ENCODE measurements at regions not wholly inside any gene's neighbourhood (a gene's known extent, or its start where the extent isn't known, plus 50 kb on each side); places are given as distances from the start of the nearest gene placed in this dataset.

DNA sequence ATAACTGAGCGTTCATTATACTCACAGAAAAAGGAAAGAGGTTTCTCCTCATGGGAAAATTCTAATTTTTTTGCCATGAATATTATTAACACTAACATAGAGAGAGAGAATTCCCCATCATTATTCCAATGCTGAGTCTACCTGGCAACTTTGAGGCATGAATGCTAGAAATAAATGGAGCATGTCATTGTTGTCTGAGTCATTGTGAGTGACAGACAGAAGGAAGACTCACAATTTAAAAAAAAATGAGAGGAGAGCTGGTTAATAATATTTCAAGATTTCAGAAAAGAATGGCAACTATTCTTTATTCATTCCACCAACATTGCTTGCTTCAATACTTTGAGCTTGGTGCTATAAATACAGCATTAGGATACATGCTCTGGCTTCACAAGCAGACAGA lies 170.4 kb upstream of the HS3ST1 start:
- no peak for TF ChIP-seq TEAD4 (IDR thresholded peaks at IDR 0.05; ENCODE audit: low read depth, low read length)
- TF ChIP-seq JUN (IDR thresholded peaks at IDR 0.05; ENCODE audit: low read depth, low read length): no peak
- TF ChIP-seq, protein P1, sequence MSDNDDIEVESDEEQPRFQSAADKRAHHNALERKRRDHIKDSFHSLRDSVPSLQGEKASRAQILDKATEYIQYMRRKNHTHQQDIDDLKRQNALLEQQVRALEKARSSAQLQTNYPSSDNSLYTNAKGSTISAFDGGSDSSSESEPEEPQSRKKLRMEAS (IDR thresholded peaks at IDR 0.05): no peak
- no peak for TF ChIP-seq EGR1 (IDR thresholded peaks at IDR 0.05; ENCODE audit: borderline replicate concordance, low read depth, low read length)
- TF ChIP-seq GABPA (IDR thresholded peaks at IDR 0.05; ENCODE audit: borderline replicate concordance, insufficient read depth, low read length): no peak
- no peak for TF ChIP-seq CREB1 (IDR thresholded peaks at IDR 0.05)
- TF ChIP-seq CHD1 (IDR thresholded peaks at IDR 0.05; ENCODE audit: low read depth, low read length): no peak
- TF ChIP-seq RAD21 (IDR thresholded peaks at IDR 0.05 in 1 of 2, conservative IDR thresholded peaks at IDR 0.05 in 1 of 2; ENCODE audit: low read depth in 2 of 2, low read length in 2 of 2): no peak
- TF ChIP-seq KDM5A (IDR thresholded peaks at IDR 0.05; ENCODE audit: low read length): no peak
- TF ChIP-seq POLR2A (IDR thresholded peaks at IDR 0.05; ENCODE audit: control extremely low read depth in 1 of 2, low read depth in 2 of 2, low read length in 2 of 2): no peak
- no peak for TF ChIP-seq BACH1 (IDR thresholded peaks at IDR 0.05; ENCODE audit: low read length)
